PC-9 (cell line): ENCODE measurements at regions not wholly inside any gene's neighbourhood (a gene's known extent, or its start where the extent isn't known, plus 50 kb on each side); places are given as distances from the start of the nearest gene placed in this dataset.

Source experiments
- BruUV-seq: library from RNA; stranded (reverse); fragments of 400-500 nt; replicated peaks from 2 replicates; lab custom pipeline; 2021; lab: Mats Ljungman, UMichigan
- CTCF ChIA-PET: fragments of 300-600 bp; sonication (Branson Sonifier 250); formaldehyde crosslinking; loops from one replicate; lab custom pipeline; 2022; ENCODE audit warnings: antibody characterized with exemption; lab: Charles Lee
- POLR2A ChIA-PET: fragments of 300-600 bp; sonication (Branson Sonifier 250); formaldehyde crosslinking; loops from one replicate; lab custom pipeline; 2022; ENCODE audit warnings: antibody characterized with exemption; ENCODE audit not compliant: unreplicated experiment; lab: Charles Lee
- DNase-seq, 2 experiments: peaks; one replicate each; pipeline versions ENCODE4 v3.0.0 to v3.0.0-alpha.2; 2015 to 2022; ENCODE audit warnings: mixed read lengths in 1 of 2
- H2AFZ ChIP-seq: fragments of 200-600 bp; sonication (generic); 2 replicates; pipeline ENCODE4 v1.8.1; 2017; ENCODE audit warnings: antibody characterized with exemption
- H3F3A ChIP-seq: fragments of 200-600 bp; sonication (generic); 2 replicates; pipeline ENCODE4 v1.8.1; 2017; ENCODE audit warnings: antibody characterized with exemption, mild to moderate bottlenecking, low read depth; ENCODE audit not compliant: insufficient read depth
- H3K27ac ChIP-seq: fragments of 200-600 bp; sonication (generic); 2 replicates; pipeline ENCODE4 v1.6.1; 2016; ENCODE audit warnings: mixed run types
- H3K27me3 ChIP-seq: fragments of 200-600 bp; sonication (generic); 2 replicates; pipeline ENCODE4 v1.6.1; 2016; ENCODE audit warnings: low read depth, mixed run types; ENCODE audit not compliant: insufficient read depth
- H3K36me3 ChIP-seq: fragments of 200-600 bp; sonication (generic); 2 replicates; pipeline ENCODE4 v1.6.1; 2016; ENCODE audit warnings: low read depth, mixed run types
- H3K4me1 ChIP-seq: fragments of 200-600 bp; sonication (generic); replicated peaks from 2 replicates; pipeline ENCODE4 v1.6.1; 2016; ENCODE audit warnings: mixed run types; ENCODE audit not compliant: insufficient read depth
- H3K4me2 ChIP-seq: fragments of 200-600 bp; sonication (generic); 2 replicates; pipeline ENCODE4 v1.6.1; 2017; ENCODE audit warnings: mixed run types
- H3K4me3 ChIP-seq: fragments of 200-600 bp; sonication (generic); 2 replicates; pipeline ENCODE4 v1.6.1; 2016; ENCODE audit warnings: mixed run types
- H3K79me2 ChIP-seq: fragments of 200-600 bp; sonication (generic); 2 replicates; pipeline ENCODE4 v1.6.1; 2017; ENCODE audit warnings: low read depth, mixed run types
- H3K9me2 ChIP-seq: fragments of 200-600 bp; sonication (generic); 2 replicates; pipeline ENCODE4 v1.8.1; 2017; ENCODE audit warnings: mild to moderate bottlenecking; ENCODE audit not compliant: insufficient read depth
- H3K9me3 ChIP-seq: fragments of 200-600 bp; sonication (generic); 2 replicates; pipeline ENCODE4 v1.8.1; 2016; ENCODE audit warnings: low read depth; ENCODE audit not compliant: insufficient read depth
- H4K20me1 ChIP-seq: fragments of 200-600 bp; sonication (generic); 2 replicates; pipeline ENCODE4 v1.8.1; 2017; ENCODE audit not compliant: insufficient read depth
- CTCF ChIP-seq: fragments of 200-600 bp; sonication (generic); conservative IDR thresholded peaks from 2 replicates; pipeline ENCODE4 v1.6.1; 2017; ENCODE audit warnings: mixed run types, antibody characterized with exemption, mild to moderate bottlenecking, moderate library complexity
- EZH2 ChIP-seq: fragments of 200-600 bp; sonication (generic); IDR thresholded peaks from 2 replicates; pipeline ENCODE4 v1.8.0; 2017; ENCODE audit warnings: antibody characterized with exemption, low read depth
- intact Hi-C: fragments of 100-400 bp; cut with micrococcal nuclease; formaldehyde crosslinking; loops from one replicate; pipeline ENCODE4 v1.10.0; 2022; ENCODE audit not compliant: unreplicated experiment

- intact Hi-C loops: loop anchor here (5.0 to 10.0 kb wide), 4 partner anchors 57 to 170 kb away; no protein-coding TSS in a partner anchor
- no peak for TF ChIP-seq CTCF
- H3K27ac ChIP-seq: no peak overlapping the region
- no peak overlapping the region for H3K4me2 ChIP-seq
- CTCF ChIA-PET: no interaction called here
- peaks cover 16% of the 10 kb centered on the region for H3F3A ChIP-seq
- BruUV-seq: no TSS peak
- no peaks in the 10 kb centered on the region for H3K79me2 ChIP-seq
- peaks cover 36% of the 10 kb centered on the region for H3K4me1 ChIP-seq
- H3K4me3 ChIP-seq: no peak overlapping the region
- no peak for DNase-seq
- no peaks in the 10 kb centered on the region for H3K36me3 ChIP-seq
- H2AFZ ChIP-seq: no peak overlapping the region
- H3K27me3 ChIP-seq: no peaks in the 10 kb centered on the region
- no peaks in the 10 kb centered on the region for H3K9me2 ChIP-seq
- H3K9me3 ChIP-seq: peaks cover 7% of the 10 kb centered on the region; the same call in 1 of the 2 replicates
- POLR2A ChIA-PET: no interaction called here
- no peaks in the 10 kb centered on the region for H4K20me1 ChIP-seq
Measured at GRCh38 chr12:75894965-75895754, 136.4 kb downstream of the PHLDA1 start.

- no peak overlapping the region for H2AFZ ChIP-seq
- H3K4me1 ChIP-seq: peaks cover 39% of the 10 kb centered on the region
- no peaks in the 10 kb centered on the region for H3K36me3 ChIP-seq
- H3F3A ChIP-seq: peaks cover 16% of the 10 kb centered on the region
- no peaks in the 10 kb centered on the region for H3K79me2 ChIP-seq
- CTCF ChIA-PET: no interaction called here
- H3K4me3 ChIP-seq: no peak overlapping the region
- H4K20me1 ChIP-seq: no peaks in the 10 kb centered on the region
- intact Hi-C loops: loop anchor here (5.0 to 10.0 kb wide), 4 partner anchors 59 to 169 kb away; no protein-coding TSS in a partner anchor
- peaks cover 7% of the 10 kb centered on the region; the same call in 1 of the 2 replicates for H3K9me3 ChIP-seq
- H3K27me3 ChIP-seq: no peaks in the 10 kb centered on the region
- no peak for TF ChIP-seq EZH2
- TF ChIP-seq CTCF: no peak
- no TSS peak for BruUV-seq
- POLR2A ChIA-PET: no interaction called here
- no peaks in the 10 kb centered on the region for H3K9me2 ChIP-seq
- H3K27ac ChIP-seq: no peak overlapping the region
- H3K4me2 ChIP-seq: no peak overlapping the region
- no peak for DNase-seq
Measured at GRCh38 chr12:75893765-75894164, 137.8 kb downstream of the PHLDA1 start.

GRCh38 chr12:75892731-75893408 is 138.7 kb downstream of the PHLDA1 start:
- CTCF ChIA-PET: interaction anchor here (0.7 kb wide), 2 partner anchors 140 to 368 kb away, joined by 3 to 7 read pairs; no protein-coding TSS in a partner anchor
- no peaks in the 10 kb centered on the region for H3K36me3 ChIP-seq
- no peak for TF ChIP-seq CTCF
- TF ChIP-seq EZH2: no peak
- peak; percentile 51 to 64 for DNase-seq
- H3K4me2 ChIP-seq: no peak overlapping the region
- intact Hi-C loops: loop anchor here (5.0 to 10.0 kb wide), 4 partner anchors 59 to 168 kb away; no protein-coding TSS in a partner anchor
- POLR2A ChIA-PET: no interaction called here
- H3K4me1 ChIP-seq: peaks cover 39% of the 10 kb centered on the region
- H3K9me2 ChIP-seq: no peaks in the 10 kb centered on the region
- no TSS peak for BruUV-seq
- no peaks in the 10 kb centered on the region for H4K20me1 ChIP-seq
- no peaks in the 10 kb centered on the region for H3K79me2 ChIP-seq
- H3K27ac ChIP-seq: no peak overlapping the region
- peaks cover 19% of the 10 kb centered on the region for H3F3A ChIP-seq
- H3K9me3 ChIP-seq: peaks cover 7% of the 10 kb centered on the region; the same call in 1 of the 2 replicates
- no peaks in the 10 kb centered on the region for H3K27me3 ChIP-seq
- peak overlapping the region; percentile 46; the same call in 1 of the 2 replicates for H2AFZ ChIP-seq
- no peak overlapping the region for H3K4me3 ChIP-seq
